WTC11 (cell line): ENCODE measurements at regions not wholly inside any gene's neighbourhood (a gene's known extent, or its start where the extent isn't known, plus 50 kb on each side); places are given as distances from the start of the nearest gene placed in this dataset.

Source experiments
- ATAC-seq: fragments of 200-7000 bp; cut with Tn5 transposase; 2 replicates; pipeline ENCODE4 v1.10.0; 2021; ENCODE audit warnings: mild to moderate bottlenecking, moderate library complexity
- CTCF ChIA-PET: fragments of 300-600 bp; sonication (Branson Sonifier 250); formaldehyde crosslinking; loops from one replicate; lab custom pipeline; 2021; ENCODE audit warnings: antibody characterized with exemption; lab: Charles Lee
- POLR2A ChIA-PET: fragments of 350-600 bp; sonication (Branson Sonifier 250); formaldehyde crosslinking; loops from one replicate; lab custom pipeline; 2021; ENCODE audit warnings: antibody characterized with exemption; lab: Charles Lee
- DNase-seq: peaks from one replicate; pipeline ENCODE4 v3.0.0; 2021; ENCODE audit warnings: low spot score
- H3K27ac Mint-ChIP-seq: 2 replicates; pipeline ENCODE4 v1.8.0; 2021; ENCODE audit warnings: mixed read lengths
- H3K27me3 Mint-ChIP-seq: 2 replicates; pipeline ENCODE4 v1.8.0; 2021; ENCODE audit warnings: low read depth, mild to moderate bottlenecking, moderate library complexity, mixed read lengths
- H3K36me3 Mint-ChIP-seq: 2 replicates; pipeline ENCODE4 v1.8.0; 2021; ENCODE audit warnings: mixed read lengths
- H3K4me1 Mint-ChIP-seq: 2 replicates; pipeline ENCODE4 v1.8.0; 2022; ENCODE audit warnings: mixed read lengths
- H3K4me3 Mint-ChIP-seq: 2 replicates; pipeline ENCODE4 v1.8.0; 2021; ENCODE audit warnings: mild to moderate bottlenecking, moderate library complexity, mixed read lengths
- H3K9me3 Mint-ChIP-seq: 2 replicates; pipeline ENCODE4 v1.8.0; 2021; ENCODE audit warnings: mixed read lengths
- CBFB ChIP-seq: sonication (generic); formaldehyde crosslinking; IDR thresholded peaks from 2 replicates; pipeline ENCODE4 v1.8.1; 2022; ENCODE audit warnings: mild to moderate bottlenecking, low read depth, missing genetic modification reagents
- CREB1 ChIP-seq: sonication (generic); formaldehyde crosslinking; IDR thresholded peaks from 2 replicates; pipeline ENCODE4 v1.8.0; 2023; ENCODE audit warnings: mild to moderate bottlenecking, missing genetic modification reagents
- CREM ChIP-seq: sonication (generic); formaldehyde crosslinking; IDR thresholded peaks from 2 replicates; pipeline ENCODE4 v1.8.1; 2022; ENCODE audit warnings: mild to moderate bottlenecking, missing genetic modification reagents, moderate library complexity
- ESRRA ChIP-seq: sonication (generic); formaldehyde crosslinking; IDR thresholded peaks from 2 replicates; pipeline ENCODE4 v1.8.1; 2022; ENCODE audit warnings: mild to moderate bottlenecking, missing genetic modification reagents, borderline replicate concordance
- FOXK1 ChIP-seq: sonication (generic); formaldehyde crosslinking; IDR thresholded peaks from 2 replicates; pipeline ENCODE4 v1.8.0; 2022; ENCODE audit warnings: mild to moderate bottlenecking, moderate library complexity, missing genetic modification reagents
- MYBL2 ChIP-seq: sonication (generic); formaldehyde crosslinking; IDR thresholded peaks from 2 replicates; pipeline ENCODE4 v1.8.1; 2023; ENCODE audit warnings: mild to moderate bottlenecking, moderate library complexity, missing genetic modification reagents
- RELA ChIP-seq: sonication (generic); formaldehyde crosslinking; IDR thresholded peaks from 2 replicates; pipeline ENCODE4 v1.8.1; 2022; ENCODE audit warnings: missing genetic modification reagents, mild to moderate bottlenecking, borderline replicate concordance
- SOX15 ChIP-seq: fragments of 250-450 bp; sonication (Bioruptor Pico); IDR thresholded peaks from 2 replicates; pipeline ENCODE4 v1.9.0; 2021; ENCODE audit warnings: mild to moderate bottlenecking
- SP1 ChIP-seq: sonication (generic); formaldehyde crosslinking; conservative IDR thresholded peaks from 2 replicates; pipeline ENCODE4 v1.8.1; 2022; ENCODE audit warnings: missing genetic modification reagents
- TEAD4 ChIP-seq: sonication (generic); formaldehyde crosslinking; IDR thresholded peaks from 2 replicates; pipeline ENCODE4 v1.8.0; 2022; ENCODE audit warnings: mild to moderate bottlenecking, missing genetic modification reagents
- ZNF263 ChIP-seq: sonication (generic); formaldehyde crosslinking; IDR thresholded peaks from 2 replicates; pipeline ENCODE4 v1.8.1; 2022; ENCODE audit warnings: low read depth, mild to moderate bottlenecking, moderate library complexity, missing genetic modification reagents
- ZNF396 ChIP-seq: fragments of 250-450 bp; sonication (Bioruptor Pico); IDR thresholded peaks from 2 replicates; pipeline ENCODE4 v1.8.0; 2021; ENCODE audit warnings: mild to moderate bottlenecking, moderate library complexity, borderline replicate concordance
- ZNF423 ChIP-seq: fragments of 250-450 bp; sonication (Bioruptor Pico); IDR thresholded peaks from 2 replicates; pipeline ENCODE4 v2.1.2; 2022; ENCODE audit warnings: mild to moderate bottlenecking, moderate library complexity
- TF ChIP-seq, protein P1 (sequence below): sonication (generic); formaldehyde crosslinking; IDR thresholded peaks from 2 replicates; pipeline ENCODE4 v1.8.1; 2023; ENCODE audit warnings: mild to moderate bottlenecking, missing genetic modification reagents, borderline replicate concordance
- TF ChIP-seq, protein P2 (sequence below): sonication (generic); formaldehyde crosslinking; IDR thresholded peaks from 2 replicates; pipeline ENCODE4 v1.8.1; 2022; ENCODE audit warnings: mild to moderate bottlenecking, moderate library complexity, missing genetic modification reagents
- TF ChIP-seq, protein P3 (sequence below): sonication (generic); formaldehyde crosslinking; IDR thresholded peaks from 2 replicates; pipeline ENCODE4 v1.8.1; 2022; ENCODE audit warnings: mild to moderate bottlenecking, missing genetic modification reagents, moderate library complexity, borderline replicate concordance
- TF ChIP-seq, protein P4 (sequence below): sonication (generic); formaldehyde crosslinking; IDR thresholded peaks from 2 replicates; pipeline ENCODE4 v1.8.1; 2023; ENCODE audit warnings: mild to moderate bottlenecking, missing genetic modification reagents
- TF ChIP-seq, protein P5 (sequence below): fragments of 250-450 bp; sonication (Bioruptor Pico); IDR thresholded peaks from 2 replicates; pipeline ENCODE4 v1.9.0; 2021; ENCODE audit warnings: mild to moderate bottlenecking
- TF ChIP-seq, protein P6 (sequence below): sonication (generic); formaldehyde crosslinking; IDR thresholded peaks from 2 replicates; pipeline ENCODE4 v1.8.1; 2022; ENCODE audit warnings: missing genetic modification reagents, borderline replicate concordance

DNA sequence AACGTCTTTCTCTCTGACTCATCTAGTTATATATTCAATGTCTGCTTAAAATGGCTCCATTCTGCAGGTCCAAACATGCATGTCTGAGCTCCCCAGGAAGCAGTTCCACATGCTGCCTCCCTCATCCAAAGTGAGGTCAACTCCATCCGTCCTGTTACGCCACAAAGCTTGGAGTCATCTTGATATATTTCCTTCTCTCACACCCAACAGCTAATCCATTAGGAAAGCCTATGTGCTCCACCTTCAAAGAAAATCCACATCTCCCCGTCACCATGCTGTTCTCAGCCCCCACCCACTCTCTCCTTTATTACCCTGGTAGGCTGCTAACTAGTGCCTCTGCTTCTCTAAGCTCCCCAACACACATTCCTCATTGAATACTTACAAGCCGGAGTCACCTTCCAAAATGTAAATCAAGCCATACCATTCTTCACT, 130.2 kb upstream of the SYNDIG1 start (continued):
- TF ChIP-seq, protein P1, sequence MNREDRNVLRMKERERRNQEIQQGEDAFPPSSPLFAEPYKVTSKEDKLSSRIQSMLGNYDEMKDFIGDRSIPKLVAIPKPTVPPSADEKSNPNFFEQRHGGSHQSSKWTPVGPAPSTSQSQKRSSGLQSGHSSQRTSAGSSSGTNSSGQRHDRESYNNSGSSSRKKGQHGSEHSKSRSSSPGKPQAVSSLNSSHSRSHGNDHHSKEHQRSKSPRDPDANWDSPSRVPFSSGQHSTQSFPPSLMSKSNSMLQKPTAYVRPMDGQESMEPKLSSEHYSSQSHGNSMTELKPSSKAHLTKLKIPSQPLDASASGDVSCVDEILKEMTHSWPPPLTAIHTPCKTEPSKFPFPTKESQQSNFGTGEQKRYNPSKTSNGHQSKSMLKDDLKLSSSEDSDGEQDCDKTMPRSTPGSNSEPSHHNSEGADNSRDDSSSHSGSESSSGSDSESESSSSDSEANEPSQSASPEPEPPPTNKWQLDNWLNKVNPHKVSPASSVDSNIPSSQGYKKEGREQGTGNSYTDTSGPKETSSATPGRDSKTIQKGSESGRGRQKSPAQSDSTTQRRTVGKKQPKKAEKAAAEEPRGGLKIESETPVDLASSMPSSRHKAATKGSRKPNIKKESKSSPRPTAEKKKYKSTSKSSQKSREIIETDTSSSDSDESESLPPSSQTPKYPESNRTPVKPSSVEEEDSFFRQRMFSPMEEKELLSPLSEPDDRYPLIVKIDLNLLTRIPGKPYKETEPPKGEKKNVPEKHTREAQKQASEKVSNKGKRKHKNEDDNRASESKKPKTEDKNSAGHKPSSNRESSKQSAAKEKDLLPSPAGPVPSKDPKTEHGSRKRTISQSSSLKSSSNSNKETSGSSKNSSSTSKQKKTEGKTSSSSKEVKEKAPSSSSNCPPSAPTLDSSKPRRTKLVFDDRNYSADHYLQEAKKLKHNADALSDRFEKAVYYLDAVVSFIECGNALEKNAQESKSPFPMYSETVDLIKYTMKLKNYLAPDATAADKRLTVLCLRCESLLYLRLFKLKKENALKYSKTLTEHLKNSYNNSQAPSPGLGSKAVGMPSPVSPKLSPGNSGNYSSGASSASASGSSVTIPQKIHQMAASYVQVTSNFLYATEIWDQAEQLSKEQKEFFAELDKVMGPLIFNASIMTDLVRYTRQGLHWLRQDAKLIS (CRISPR knock-in tag) = no peak
- TF ChIP-seq ZNF263 (no peak), TEAD4 (CRISPR knock-in tag) (no peak), CREB1 (CRISPR knock-in tag) (no peak), SP1 (CRISPR knock-in tag) (no peak), ZNF423 (CRISPR knock-in tag) (no peak), ZNF396 (CRISPR knock-in tag) (no peak), MYBL2 (no peak)
- TF ChIP-seq, protein P2, sequence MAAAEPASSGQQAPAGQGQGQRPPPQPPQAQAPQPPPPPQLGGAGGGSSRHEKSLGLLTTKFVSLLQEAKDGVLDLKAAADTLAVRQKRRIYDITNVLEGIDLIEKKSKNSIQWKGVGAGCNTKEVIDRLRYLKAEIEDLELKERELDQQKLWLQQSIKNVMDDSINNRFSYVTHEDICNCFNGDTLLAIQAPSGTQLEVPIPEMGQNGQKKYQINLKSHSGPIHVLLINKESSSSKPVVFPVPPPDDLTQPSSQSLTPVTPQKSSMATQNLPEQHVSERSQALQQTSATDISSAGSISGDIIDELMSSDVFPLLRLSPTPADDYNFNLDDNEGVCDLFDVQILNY (CRISPR knock-in tag) = no peak

DNA sequence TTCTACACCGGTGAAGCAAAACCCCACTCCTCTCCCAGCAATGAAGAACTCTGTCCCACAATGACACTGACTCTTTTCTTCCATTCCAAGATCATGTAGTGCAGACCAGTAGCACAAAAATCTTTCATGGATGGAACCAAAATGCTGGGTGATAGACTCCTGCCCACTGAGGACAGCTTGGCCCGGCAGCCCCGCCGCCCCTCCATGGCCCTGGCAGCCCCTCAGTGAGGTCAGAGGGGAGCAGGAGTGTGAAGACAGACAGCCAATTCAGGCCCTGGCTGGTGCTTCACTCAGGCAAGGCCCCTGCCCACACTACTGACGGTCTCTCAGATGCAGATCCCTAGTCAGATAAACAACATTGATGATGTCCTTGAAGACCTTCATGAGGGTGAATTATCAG, 131.9 kb upstream of the SYNDIG1 start:
- ATAC-seq = no peak
- CTCF ChIA-PET = no interaction called here
- H3K27me3 Mint-ChIP-seq = no peaks in the 10 kb centered on the region; the same call in none of the 2 replicates

More for the DNA sequence above, 131.9 kb upstream of the SYNDIG1 start:
- Mint-ChIP-seq H3K27ac (no peak overlapping the region), H3K9me3 (no peaks in the 10 kb centered on the region), H3K4me3 (no peak overlapping the region), H3K4me1 (no peaks in the 10 kb centered on the region), H3K36me3 (no peaks in the 10 kb centered on the region)
- POLR2A ChIA-PET = no interaction called here
- TF ChIP-seq SP1 (CRISPR knock-in tag) (no peak), SOX15 (CRISPR knock-in tag) (no peak), CBFB (CRISPR knock-in tag) (no peak), CREB1 (CRISPR knock-in tag) (no peak), CREM (no peak), FOXK1 (CRISPR knock-in tag) (no peak), ESRRA (CRISPR knock-in tag) (no peak), ZNF423 (CRISPR knock-in tag) (no peak), RELA (CRISPR knock-in tag) (no peak)
- TF ChIP-seq, protein P3, sequence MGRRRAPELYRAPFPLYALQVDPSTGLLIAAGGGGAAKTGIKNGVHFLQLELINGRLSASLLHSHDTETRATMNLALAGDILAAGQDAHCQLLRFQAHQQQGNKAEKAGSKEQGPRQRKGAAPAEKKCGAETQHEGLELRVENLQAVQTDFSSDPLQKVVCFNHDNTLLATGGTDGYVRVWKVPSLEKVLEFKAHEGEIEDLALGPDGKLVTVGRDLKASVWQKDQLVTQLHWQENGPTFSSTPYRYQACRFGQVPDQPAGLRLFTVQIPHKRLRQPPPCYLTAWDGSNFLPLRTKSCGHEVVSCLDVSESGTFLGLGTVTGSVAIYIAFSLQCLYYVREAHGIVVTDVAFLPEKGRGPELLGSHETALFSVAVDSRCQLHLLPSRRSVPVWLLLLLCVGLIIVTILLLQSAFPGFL = no peak
- TF ChIP-seq, protein P4, sequence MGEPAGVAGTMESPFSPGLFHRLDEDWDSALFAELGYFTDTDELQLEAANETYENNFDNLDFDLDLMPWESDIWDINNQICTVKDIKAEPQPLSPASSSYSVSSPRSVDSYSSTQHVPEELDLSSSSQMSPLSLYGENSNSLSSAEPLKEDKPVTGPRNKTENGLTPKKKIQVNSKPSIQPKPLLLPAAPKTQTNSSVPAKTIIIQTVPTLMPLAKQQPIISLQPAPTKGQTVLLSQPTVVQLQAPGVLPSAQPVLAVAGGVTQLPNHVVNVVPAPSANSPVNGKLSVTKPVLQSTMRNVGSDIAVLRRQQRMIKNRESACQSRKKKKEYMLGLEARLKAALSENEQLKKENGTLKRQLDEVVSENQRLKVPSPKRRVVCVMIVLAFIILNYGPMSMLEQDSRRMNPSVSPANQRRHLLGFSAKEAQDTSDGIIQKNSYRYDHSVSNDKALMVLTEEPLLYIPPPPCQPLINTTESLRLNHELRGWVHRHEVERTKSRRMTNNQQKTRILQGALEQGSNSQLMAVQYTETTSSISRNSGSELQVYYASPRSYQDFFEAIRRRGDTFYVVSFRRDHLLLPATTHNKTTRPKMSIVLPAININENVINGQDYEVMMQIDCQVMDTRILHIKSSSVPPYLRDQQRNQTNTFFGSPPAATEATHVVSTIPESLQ (CRISPR knock-in tag) = no peak
- TF ChIP-seq, protein P5, sequence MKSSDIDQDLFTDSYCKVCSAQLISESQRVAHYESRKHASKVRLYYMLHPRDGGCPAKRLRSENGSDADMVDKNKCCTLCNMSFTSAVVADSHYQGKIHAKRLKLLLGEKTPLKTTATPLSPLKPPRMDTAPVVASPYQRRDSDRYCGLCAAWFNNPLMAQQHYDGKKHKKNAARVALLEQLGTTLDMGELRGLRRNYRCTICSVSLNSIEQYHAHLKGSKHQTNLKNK (CRISPR knock-in tag) = no peak
- TF ChIP-seq, protein P6, sequence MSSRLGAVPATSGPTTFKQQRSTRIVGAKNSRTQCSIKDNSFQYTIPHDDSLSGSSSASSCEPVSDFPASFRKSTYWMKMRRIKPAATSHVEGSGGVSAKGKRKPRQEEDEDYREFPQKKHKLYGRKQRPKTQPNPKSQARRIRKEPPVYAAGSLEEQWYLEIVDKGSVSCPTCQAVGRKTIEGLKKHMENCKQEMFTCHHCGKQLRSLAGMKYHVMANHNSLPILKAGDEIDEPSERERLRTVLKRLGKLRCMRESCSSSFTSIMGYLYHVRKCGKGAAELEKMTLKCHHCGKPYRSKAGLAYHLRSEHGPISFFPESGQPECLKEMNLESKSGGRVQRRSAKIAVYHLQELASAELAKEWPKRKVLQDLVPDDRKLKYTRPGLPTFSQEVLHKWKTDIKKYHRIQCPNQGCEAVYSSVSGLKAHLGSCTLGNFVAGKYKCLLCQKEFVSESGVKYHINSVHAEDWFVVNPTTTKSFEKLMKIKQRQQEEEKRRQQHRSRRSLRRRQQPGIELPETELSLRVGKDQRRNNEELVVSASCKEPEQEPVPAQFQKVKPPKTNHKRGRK = no peak
- no peak for DNase-seq
